Right hindlimb (tissue), 1 donor: ENCODE measurements at regions not wholly inside any gene's neighbourhood (a gene's known extent, or its start where the extent isn't known, plus 50 kb on each side); places are given as distances from the start of the nearest gene placed in this dataset.
"Not testable (repeated sequence)": the region's sequence is repeated elsewhere in the genome, so short reads cannot be mapped to it uniquely, and the experiment has no call there.

ENCODE experiments used
- DNase-seq: peaks from one replicate; pipeline ENCODE4 v3.0.0-alpha.2; 2018

DNA sequence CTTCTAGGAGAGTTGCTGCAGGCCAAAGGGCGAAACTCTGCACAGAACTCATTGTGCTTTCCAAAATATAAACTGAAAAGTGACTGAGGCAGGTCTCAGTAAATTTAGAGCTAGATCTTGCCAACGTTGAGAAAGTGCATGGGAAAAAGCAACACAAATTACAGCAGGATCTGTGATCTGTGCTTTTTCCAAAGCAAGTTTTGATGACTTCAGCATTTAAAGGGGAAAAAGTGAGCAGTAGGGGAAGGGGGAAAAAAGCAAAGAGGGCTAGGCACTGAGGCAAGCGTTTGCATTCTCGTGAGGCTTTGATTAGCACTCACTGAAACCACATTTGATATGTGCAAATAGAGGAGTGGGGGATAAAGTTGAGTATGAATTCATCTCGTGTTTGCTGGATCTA is 351.5 kb upstream of the NPAP1 start:
- not testable (repeated sequence) for DNase-seq

DNA sequence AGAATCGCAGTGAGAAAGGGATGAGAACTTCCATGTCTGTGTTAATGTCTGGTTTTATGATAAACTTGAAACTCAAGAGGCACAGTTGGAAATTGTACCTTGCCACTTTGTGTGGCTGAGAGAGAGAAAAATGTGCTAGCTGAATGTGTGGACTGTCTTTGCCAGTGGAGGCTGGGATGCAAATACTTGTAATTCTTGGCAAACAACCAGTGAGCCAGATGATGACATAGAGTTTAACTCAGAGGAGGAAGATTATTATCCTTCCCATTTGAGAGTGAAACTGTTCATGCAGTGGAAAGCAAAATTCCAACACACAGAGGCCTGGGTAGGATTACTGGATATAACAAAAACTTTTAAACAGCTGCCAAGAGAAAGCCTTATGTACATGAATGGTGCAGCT is 349.1 kb upstream of the NPAP1 start:
- peak; percentile 30 for DNase-seq

DNA sequence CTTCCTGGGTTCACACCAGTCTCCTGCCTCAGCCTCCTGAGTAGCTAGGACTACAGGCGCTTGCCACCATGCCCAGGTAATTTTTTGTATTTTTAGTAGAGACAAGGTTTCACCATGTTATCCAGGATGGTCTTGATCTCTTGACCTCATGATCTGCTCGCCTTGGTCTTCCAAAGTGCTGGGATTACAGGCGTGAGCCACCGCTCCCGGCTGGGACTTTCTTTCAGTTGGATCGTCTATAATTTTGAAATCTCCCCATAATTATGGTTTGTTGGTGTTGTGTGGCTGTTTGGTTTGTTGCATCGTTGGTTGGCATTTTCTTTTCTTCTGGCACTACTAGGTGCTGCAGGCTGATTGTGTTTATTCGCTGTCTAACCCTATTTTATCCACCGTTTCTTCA is 343.6 kb upstream of the NPAP1 start:
- DNase-seq, result not testable (repeated sequence)

DNA sequence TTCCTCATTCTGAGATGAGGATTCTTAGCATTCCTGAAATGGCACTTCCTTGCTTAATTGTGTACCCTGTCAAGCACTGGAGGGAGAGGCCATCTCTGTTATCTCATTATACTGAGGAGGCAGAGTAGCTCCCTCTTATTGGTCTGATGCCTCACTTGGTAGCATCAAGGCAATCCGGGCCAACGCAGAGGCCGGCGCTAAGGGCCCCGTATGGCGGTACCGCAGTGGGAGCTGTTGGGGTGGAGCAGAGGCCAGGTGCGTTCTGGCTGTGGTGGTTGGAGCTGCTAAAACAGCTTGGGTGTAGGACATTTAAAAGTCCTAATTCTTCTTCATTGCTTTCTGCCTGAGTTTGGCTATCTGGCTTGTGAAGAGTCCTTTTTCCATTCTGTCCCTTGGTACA is 333.7 kb upstream of the NPAP1 start:
- not testable (repeated sequence) for DNase-seq

DNA sequence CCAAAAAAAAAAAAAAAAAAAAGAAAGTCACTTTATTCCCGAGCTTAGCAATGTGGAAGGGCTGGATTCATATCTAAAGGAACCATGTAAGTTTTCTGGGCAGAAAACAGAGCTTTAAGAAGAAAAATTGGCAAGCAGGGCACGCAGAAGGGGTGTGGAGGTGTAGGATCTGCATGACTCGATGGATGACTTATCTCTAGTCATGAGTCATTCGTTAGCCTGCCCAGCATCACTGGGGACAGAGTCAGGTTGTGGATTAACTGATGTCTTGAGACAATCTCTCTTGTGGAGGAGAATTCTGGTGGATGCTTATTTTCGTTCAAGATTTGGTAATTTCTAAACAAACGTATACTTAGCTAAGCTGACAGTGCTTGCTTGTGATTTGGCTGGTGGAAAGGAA is 322.8 kb upstream of the NPAP1 start:
- DNase-seq, result not testable (repeated sequence)

DNA sequence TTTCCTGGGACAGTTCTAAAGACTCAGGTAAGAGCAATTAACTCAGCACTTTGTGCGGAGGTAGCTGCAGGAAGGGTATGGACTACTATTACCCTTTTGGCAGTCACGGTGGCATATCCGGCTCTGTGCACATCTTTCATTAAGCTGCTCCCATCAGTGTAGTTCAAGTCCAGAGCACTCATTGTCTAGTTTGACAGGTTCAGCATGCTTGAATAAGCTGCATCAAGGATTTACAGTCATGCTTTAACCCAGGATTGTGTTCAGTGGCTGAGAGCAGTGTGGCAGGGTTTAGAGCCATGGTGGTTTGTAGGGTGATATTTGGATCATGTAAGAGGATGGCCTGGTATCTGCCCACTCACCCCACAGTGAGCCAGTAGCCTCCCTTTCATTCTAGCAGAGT is 294.5 kb upstream of the NPAP1 start:
- DNase-seq, result not testable (repeated sequence)

DNA sequence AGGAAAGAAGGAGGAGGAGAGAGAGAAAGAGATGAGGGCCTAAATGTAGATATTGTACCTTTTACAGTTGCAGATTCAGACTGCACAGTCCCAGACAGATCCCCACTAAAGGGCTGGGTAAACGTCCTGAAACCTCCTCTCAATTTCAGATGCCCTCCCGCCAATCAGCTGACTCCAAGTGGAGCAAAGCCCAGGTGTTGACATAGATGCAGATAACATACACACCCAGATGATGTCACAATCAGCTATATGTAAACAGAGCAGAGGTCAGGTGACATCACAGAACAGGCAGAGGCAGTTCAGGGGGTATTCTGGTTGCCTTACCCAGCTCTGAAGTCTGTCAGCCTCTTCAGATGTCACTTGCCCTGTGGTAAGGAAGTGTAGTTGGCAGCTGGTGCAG is 290.3 kb upstream of the NPAP1 start:
- DNase-seq, result not testable (repeated sequence)

DNA sequence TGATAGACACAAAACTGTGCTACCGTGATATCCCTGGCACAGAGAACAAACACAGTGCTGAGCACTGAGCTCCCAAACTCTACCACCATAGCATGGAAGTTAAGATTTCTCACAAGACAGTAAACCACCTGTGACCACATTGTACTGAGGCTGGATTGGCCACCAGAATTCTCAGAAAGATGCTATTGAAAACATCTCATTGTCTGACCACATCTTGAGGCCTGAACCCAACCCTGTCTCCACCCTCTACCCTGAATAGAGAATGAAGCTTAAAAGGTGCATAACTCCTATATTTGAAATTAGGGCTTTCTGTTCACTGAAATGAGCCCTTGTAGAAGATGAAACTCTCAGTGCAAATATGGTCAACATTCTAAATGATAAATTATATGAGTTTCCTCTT is 281.3 kb upstream of the NPAP1 start:
- no peak for DNase-seq

DNA sequence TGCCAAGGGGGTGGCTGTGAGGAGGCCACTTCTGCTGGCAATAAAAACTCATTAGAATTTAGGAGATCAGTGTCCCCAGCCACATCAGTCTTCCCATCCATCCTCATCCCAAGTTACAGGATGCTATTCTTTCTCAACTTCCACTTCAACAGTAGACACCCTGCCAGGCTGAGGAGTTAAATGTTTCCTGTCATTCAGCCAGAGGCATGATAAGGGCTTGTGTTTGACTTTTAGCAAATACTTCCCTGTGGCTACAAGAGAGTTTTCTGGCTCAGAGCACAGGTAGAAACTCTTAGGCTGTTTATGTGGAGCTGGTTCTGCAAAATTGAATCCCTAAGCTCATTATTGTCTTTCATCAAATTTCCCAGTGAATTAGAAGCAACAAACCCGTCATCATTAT is 262.9 kb upstream of the NPAP1 start:
- DNase-seq, result not testable (repeated sequence)

DNA sequence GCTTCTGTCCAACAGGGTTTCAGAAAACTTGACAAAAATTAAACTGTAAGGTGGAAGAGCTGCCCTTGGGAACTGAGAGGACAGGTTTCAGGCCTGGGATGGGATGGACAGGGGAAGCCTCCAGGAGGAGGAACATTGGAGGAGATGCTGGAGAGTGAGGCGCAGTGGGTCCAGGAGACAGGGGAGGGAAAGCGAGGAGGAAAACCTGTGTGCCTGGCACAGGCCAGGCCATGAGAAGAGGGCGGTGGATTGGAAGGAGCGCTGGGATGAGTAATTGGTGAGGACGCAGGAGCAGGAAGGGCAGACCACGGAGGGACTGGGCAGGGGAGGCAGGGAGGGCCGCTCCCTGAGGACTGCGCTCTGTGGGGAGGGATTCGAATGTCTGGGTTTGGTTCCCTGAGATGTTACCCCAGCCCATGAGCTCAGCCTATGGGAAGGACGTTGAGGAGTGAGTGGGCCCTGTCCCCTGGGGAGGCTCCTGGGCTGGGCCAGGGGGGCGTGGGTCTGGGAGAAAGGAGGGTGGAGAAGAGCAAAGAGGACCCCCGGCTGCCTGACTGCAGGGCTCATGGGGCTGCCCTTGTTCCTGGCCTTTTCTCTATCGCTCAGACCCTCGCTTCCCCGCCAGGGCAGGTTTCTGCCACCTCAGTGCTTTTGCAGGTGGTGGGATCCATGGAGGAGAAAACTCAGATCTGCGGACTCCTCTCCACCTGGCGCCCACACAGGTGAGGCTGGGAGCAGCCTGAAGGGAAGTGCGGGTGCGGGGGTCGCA is 249.1 kb upstream of the NPAP1 start:
- DNase-seq, result not testable (repeated sequence)

DNA sequence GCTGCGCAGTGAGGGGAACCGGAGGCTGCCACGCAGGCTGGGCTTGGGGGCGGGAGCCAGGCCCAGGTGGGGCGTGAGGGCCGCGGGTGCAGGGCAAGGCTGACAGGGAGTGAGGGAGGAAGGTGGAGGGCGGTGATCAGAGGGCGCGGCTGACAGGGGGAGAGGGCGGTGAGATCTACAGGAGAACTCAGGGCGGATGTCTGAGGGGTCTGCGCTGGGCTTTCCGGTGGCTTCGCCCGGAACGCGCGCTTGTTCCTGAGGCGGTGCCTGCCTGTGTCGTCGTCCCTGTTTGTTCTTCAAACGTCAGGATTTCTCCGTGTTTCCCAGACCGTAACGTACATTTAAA is 248.5 kb upstream of the NPAP1 start:
- peak; percentile 20 for DNase-seq

DNA sequence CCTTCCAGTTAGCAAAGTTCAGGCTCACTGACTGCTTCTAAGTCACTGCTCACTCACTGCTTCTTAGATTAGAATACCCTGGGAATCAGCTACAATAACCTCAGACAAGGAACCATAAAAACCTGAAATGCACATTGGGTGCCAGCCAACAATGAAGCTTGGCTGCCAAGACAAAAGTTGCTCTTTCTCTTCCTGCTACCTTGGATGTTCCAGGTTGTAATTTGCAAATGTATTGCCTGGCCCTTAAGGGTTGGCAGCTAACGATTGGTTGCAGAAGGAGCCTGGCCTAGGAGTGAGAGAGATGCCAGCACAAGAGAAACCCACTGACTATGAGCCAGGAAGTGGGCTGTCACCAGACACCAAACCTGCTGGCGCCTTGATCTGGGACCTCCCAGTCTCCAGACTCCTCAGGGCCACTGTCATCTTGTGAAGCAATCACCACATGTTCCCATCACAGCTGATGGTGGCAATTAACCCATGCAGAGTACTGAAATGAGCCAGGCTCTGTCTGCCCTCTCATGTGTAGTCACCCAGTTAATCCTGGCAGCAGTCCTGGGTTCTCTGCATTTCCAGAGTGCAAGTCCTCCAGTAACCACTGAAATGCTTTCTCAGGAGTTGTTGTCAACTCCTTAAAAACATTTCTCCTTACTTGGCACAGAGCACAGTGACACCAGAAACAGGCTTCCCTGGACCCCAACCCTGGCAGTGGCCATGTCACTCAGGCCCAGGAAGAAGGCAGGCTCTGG is 240.3 kb upstream of the NPAP1 start:
- DNase-seq, result not testable (repeated sequence)

DNA sequence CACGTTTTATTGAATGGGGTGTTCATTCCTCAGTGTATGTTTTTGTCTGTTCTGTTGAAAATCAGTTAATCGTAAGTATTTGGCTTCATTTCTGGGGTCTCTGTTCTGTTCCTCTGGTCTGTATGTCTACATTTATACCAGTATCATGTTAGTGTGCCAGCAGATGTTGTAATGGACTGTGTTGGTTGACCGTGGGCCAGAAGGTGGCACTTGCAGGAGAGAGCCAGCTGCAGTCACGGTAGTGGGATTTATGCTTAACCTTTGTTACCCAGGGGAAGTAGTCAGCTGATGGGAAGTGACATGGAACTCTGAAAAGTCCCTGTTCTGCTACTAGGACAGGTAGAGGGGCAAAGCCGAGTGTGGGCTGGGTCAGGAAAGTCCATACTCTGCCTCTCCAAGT is 238.3 kb upstream of the NPAP1 start:
- DNase-seq, result not testable (repeated sequence)

DNA sequence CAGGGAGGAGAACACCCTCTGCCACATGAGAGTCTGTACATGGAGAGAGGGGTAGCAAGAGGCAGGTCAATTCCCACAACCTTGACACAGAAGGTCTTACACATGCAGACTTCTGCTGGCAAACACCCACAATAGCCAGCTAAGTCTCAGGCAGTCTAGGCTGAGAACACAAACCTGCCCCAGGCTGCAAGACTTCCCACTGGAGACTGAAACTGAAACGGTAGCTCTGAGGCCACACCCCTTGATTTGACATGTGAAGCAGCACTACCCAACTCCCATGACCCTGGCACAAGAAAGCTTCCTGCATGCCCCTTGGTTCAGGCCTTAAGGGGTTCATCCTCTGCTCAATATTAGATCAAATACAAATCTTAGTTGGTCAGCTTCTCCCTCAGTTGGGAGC is 237.8 kb upstream of the NPAP1 start:
- DNase-seq, result not testable (repeated sequence)

DNA sequence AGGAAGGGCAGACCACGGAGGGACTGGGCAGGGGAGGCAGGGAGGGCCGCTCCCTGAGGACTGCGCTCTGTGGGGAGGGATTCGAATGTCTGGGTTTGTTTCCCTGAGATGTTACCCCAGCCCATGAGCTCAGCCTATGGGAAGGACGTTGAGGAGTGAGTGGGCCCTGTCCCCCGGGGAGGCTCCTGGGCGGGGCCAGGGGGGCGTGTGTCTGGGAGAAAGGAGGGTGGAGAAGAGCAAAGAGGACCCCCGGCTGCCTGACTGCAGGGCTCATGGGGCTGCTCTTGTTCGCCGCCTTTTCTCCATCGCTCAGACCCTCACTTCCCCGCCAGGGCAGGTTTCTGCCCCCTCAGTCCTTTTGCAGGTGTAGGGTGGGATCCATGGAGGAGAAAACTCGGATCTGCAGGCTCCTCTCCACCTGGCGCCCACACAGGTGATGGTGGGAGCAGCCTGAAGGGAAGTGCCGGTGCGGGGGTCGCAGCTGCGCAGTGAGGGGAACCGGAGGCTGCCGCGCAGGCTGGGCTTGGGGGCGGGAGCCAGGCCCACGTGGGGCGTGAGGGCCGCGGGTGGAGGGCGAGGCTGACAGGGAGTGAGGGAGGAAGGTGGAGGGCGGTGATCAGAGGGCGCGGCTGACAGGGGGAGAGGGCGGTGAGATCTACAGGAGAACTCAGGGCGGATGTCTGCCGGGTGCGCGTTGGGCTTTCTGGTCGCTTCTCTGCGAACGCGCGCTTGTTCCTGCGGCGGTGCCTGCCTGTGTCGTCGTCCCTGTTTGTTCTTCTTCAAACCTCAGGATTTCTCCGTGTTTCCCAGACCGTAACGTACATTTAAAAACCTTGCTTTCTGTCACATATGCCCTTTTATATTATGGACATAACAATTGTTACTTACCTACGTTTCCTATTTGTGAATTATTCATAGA is 198.2 kb upstream of the NPAP1 start:
- DNase-seq, result not testable (repeated sequence)

DNA sequence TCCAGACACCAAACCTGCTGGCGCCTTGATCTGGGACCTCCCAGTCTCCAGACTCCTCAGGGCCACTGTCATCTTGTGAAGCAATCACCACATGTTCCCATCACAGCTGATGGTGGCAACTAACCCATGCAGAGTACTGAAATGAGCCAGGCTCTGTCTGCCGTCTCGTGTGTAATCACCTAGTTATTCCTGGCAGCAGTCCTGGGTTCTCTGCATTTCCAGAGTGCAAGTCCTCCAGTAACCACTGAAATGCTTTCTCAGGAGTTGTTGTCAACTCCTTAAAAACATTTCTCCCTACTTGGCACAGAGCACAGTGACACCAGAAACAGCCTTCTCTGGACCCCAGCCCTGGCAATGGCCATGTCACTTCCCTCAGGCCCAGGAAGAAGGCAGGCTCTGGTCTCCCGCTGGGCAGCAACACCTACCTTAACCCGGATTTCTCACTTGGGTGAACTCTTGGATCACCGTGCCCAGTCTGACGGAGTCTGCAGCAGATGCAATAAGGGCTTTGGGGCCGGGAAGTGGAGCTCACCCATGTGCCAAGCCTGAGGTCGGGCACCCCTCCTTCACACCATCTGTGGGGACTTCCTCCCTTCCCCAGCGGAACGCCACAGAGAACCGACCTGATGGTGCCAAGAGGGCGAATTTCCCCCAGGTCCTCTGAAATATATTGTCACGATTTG is 189.5 kb upstream of the NPAP1 start:
- DNase-seq, result not testable (repeated sequence)

DNA sequence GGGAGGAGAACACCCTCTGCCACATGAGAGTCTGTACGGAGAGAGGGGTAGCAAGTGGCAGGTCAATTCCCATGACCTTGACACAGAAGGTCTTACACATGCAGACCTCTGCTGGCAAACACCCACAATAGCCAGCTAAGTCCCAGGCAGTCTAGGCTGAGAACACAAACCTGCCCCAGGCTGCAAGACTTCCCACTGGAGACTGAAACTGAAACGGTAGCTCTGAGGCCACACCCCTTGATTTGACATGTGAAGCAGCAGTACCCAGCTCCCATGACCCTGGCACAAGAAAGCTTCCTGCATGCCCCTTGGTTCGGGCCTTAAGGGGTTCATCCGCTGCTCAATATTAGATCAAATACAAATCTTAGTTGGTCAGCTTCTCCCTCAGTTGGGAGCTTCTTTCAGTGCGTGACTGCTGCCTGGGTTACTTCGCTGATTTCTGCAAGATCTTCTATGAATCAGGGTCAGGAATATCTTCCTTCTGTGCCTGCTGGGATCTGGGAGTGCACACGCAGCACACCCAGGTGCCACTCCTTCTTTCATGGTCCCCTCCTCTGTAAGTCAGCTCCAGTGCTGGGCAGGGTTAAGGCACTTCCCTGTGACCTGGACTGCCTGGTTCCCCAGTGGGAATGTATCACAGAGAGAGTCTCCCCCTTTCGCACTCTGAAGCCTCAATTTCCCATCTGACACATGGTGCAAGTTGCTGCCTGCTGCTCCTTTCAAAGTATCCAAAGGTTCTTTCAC is 187.2 kb upstream of the NPAP1 start:
- DNase-seq, result not testable (repeated sequence)

DNA sequence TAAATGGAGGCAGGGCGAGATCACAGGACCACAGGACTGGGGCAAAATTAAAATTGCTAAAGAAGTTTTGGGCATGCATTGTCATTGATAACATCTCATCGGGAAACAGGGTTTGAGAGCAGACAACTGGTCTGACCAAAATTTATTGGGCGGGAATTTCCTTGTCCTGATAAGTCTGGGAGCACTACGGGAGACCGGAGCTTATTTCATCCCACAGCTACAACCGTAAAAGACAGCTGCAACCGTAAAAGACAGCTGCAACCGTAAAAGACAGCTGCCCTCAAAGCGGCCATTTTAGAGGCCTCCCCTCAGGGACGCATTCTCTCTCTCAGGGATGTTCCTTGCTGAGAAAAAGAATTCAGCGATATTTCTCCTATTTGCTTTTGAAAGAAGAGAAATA is 170.4 kb upstream of the NPAP1 start:
- DNase-seq, result not testable (repeated sequence)

DNA sequence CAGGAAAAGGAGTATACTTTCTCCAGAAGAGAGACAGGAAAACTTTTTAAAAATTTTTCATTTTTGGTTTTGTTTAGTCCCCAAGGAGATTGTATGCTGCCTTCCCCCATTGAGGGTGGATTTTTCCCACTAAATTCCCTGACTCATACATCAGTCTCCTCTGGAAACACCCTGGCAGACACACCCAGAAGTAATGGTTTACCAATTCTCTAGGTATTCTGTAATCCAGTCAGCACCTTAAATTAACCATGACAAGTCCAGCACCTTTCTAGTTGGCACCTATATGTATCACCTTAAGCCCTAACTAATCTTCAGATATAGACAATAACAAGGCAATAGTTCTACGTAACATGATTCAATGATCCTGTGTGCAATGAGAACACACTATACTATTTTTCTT is 165.9 kb upstream of the NPAP1 start:
- not testable (repeated sequence) for DNase-seq

DNA sequence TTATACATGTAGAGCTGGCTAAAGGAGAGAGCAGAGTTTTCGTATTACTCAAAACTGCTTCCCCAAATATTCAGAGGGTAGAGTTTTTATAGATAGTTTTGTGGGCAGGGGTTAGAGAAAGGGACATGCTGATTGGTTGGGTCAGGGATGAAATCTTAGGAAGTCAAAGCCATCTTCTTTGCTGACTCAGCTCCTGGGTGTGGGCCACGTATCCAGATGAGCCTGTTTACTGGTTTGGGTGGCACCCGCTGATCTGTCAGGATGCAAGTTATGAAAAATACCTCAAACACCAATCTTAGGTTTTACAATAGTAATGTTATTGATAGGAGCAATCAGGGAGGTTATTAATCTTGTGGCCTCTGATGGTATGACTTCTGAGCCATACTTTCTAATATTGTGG is 164.0 kb upstream of the NPAP1 start:
- DNase-seq, result not testable (repeated sequence)

DNA sequence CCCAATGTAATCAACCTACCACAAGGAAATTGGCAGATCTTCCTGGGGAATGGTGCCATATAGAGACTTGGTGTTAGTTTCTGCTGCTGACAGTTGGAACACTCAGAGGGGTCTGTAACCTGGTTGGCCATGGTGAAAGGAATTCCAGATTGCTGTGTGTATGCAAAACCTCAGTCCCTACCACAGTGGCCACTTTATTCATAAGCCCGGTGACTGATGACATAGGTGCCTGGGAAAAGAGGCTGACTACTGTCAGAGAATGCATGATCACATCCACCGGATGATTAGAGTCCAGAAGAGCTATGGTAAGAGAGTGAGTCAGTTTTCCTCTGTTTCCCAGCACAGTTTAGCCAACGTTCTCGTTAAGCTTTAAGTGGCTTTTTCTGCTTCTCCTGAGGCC is 156.8 kb upstream of the NPAP1 start:
- not testable (repeated sequence) for DNase-seq

DNA sequence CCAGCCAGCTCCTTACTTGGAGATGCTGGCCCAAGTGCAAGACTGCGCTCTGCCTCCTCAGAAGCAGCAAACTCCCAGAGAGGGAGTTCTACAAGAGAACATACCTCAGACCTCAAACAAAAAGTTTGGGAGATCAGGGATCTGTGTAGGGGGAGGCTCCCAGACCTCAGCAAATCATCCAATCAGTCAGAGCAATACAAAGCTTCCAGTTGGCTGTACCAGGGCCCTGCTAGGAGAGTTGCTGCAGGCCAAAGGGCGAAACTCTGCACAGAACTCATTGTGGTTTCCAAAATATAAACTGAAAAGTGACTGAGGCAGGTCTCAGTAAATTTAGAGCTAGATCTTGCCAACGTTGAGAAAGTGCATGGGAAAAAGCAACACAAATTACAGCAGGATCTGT is 144.3 kb upstream of the NPAP1 start:
- DNase-seq, result not testable (repeated sequence)
